Eye (tissue), 1 donor: ENCODE measurements at regions not wholly inside any gene's neighbourhood (a gene's known extent, or its start where the extent isn't known, plus 50 kb on each side); places are given as distances from the start of the nearest gene placed in this dataset.
A peak's percentile ranks its signal among the peaks of the same experiment; 100 is the strongest.
"Not testable (repeated sequence)": the region's sequence is repeated elsewhere in the genome, so short reads cannot be mapped to it uniquely, and the experiment has no call there.

Experiments used
- DNase-seq: peaks from one replicate; pipeline ENCODE4 v3.0.0-alpha.2; 2015

DNA sequence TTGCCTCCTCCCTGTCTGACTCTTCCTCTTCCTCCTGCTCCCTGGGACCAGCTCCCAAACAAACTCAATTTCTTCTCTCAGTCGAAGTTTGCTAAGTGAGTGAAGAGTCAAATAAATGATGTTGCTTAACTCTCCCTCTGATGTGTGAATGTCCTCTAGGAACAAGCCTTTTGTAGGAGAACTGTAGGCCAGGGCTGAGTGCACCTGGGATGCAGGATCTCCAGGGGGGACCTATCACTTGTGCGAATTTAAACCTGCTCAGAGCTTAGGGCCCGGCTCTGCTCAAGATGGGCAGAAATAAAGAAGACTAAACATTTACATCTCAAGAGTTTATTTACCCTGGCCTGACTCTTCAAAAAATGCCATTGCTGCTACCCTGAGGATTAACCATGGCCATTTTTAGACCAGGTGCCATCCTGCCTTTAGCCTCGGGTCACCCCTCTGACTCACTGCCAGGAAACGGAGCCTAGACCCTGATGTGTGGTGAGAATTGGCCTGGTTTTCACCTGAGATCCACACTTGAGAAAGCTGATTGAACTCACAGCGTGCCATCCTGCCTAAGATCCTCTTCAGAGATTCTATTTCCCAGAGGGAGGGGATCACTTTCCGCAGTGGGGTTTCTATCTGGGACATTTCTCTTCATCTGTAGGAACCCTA, 63.6 kb upstream of the CD93 start:
- no peak for DNase-seq

- DNase-seq: no peak
Measured at GRCh38 chr20:23148731-23149570, 62.8 kb upstream of the CD93 start.

DNA sequence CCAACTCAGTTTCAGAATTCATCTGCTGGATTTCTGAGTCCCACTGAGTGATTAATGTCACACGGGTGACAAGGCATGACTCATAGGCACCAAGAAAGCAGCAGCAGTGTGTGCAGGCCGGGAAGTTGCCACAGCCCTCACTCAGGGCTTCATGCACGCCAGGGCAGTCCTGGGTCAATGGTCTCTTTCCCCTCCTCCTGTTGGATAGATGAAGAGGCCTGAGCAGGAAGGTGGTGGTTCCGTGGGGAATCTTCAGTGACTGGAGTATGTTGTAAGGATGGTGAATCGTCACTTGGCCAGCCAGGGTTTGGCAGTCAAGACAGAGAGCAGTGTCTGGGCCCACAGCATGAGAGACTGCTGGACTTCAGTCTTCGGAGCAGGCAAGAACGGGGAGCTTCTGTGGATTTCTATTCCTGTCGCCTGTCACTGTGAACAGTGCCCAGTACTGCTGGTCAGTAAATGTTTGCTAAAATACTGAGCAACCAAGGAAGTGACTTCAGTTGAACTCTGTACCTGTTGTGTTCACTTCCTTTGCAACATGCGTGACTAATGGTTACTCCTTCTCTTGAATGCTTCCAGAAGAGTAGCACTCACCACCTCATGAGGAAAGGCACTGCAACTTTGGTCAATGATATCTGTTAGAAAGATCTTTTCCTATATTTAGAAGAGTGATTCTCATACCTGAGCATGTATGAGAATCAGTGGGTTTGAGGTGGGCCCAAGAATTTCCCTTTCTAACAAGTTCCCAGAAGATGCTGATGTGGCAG, 62.0 kb upstream of the CD93 start:
- DNase-seq: no peak

GRCh38 chr20:23147647-23147963, 61.5 kb upstream of the CD93 start:
- no peak for DNase-seq

- no peak for DNase-seq
Measured at GRCh38 chr20:23146857-23147637, 60.9 kb upstream of the CD93 start.

DNA sequence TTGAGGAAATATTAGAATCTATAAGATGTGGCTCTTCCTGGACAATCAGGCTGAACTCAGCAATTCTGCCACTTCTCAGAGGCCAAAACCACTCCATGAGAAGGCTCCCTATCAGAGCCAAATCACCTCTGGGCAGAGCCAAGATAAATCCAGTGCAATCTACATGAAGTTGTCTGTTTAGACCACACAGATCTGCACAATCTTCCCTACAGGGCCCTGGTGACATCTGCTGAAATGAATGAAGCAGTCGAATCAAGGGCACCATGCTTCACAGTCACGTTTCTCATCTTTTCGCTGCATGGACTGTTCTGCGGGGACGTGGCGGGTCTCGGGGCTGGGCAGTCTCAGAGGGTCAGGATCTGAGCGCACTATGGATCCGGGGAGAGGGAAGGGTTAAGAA, 60.1 kb upstream of the CD93 start:
- no peak for DNase-seq

DNA sequence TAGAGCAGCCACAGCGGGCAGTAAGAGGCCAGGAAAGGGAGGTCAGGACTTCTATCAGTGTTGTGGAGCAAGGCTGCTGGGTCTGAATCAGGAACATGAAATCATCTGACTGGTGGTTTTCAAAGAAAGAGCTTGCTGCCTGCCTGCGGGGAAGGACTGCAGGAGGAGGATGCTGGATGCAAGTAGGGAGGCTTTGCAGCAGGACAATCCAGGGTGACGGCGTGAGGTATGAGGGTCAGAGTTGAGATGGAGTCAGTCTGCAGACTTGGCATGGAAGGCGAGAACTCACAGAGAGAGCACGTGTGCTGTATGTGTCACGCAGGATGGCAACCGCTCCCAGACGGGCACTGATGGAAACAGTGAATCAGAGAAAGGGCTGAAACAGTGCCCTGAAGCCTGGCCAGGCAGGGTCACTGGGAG, 59.2 kb upstream of the CD93 start:
- peak; percentile 57 for DNase-seq

GRCh38 chr20:23144856-23145255, 58.7 kb upstream of the CD93 start:
- no peak for DNase-seq

DNA sequence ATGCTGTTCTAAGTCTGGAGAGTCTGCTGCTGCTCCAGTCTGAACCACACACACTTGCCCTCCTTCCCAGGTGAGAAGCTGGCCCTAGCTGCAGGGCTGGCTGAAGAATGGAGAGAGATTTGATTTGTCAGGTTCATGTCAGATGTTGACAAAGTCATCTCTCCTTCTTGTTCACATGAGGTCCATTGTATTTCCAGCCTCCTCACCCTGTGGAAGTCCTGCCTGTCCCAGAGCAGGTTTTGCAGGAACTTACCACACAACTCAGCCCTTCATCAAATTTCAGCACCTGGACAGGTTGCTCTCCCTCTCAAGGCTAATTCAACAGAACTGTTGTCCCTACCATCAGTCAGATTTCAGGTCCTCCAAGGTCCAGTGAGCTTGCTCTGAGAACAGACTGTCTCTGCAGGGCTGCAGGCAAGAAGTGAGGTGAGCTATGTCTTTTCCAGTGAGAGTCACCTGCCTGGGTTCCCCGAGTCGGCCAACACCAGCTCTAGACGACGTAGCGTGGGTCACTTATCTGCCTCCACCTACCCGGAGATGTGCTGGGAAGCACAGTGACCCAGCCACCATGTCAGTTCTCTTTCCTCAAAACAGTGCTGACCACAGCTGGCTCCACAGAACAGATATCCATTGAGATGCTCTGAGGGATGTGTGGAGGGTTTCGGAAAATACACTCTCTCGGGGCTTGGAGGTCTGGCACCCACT, 58.0 kb upstream of the CD93 start:
- DNase-seq: no peak

GRCh38 chr20:23143098-23143497, 57.0 kb upstream of the CD93 start:
- DNase-seq: no peak

- DNase-seq: no peak
Measured at GRCh38 chr20:23142162-23143050, 56.3 kb upstream of the CD93 start.

DNA sequence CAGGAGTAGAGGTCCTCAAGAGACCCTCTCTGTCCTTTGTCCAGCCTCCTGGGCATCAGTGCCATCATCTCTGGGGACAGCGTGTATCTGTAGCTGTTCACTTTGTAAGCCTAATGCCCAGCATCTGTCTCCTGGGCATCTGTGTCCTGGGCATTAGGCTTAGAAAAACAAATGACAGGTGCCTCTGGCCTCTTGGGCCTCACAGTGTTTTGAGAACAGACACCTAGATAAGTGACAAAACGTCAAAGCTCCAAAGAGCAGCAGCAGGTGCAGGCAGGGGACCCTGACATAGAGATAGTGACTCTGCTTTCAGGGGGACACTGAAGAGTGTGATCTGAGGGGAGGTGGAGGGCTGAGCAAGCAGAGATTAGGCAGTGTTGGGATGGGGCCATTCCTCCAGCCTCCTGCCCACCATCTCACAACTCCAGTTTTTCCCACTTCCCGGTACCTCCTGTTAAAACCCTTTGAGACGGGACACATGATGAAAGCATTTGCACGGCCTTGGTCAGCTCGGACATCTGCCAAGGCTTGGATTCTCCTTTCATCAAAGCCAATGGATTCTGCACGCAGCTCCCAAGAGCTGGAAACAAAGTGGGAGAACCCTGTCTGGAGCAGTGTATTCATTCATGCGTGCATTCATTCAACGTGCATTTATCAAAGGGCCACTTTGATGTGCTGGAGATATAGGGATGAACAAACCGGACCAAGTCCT, 55.5 kb upstream of the CD93 start:
- DNase-seq: no peak

- DNase-seq: no peak
Measured at GRCh38 chr20:23140991-23141390, 54.9 kb upstream of the CD93 start.

- not testable (repeated sequence) for DNase-seq
Measured at GRCh38 chr20:23139984-23140383, 53.9 kb upstream of the CD93 start.

DNA sequence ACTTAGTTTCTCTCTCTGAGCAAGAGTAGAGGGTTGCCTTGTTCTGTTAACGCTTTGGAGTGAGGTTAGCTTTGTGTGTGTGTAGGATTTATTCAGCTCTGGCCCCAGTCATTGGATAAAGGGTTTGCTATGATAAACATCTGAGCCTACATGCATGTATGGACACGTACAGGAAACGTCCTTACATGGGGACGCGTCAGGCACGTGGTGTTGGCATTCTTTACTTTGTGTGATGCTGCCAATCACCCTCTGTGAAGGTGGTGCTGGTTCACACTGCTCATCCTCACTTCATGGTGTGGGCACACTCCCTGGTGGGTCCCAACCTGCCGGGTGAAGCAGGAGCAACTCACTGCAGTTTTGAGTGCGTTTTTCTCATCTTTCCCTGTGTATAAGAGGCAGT, 53.4 kb upstream of the CD93 start:
- no peak for DNase-seq

- DNase-seq: no peak
Measured at GRCh38 chr20:23138682-23139081, 52.6 kb upstream of the CD93 start.

GRCh38 chr20:23138226-23138625, 52.1 kb upstream of the CD93 start:
- no peak for DNase-seq

DNA sequence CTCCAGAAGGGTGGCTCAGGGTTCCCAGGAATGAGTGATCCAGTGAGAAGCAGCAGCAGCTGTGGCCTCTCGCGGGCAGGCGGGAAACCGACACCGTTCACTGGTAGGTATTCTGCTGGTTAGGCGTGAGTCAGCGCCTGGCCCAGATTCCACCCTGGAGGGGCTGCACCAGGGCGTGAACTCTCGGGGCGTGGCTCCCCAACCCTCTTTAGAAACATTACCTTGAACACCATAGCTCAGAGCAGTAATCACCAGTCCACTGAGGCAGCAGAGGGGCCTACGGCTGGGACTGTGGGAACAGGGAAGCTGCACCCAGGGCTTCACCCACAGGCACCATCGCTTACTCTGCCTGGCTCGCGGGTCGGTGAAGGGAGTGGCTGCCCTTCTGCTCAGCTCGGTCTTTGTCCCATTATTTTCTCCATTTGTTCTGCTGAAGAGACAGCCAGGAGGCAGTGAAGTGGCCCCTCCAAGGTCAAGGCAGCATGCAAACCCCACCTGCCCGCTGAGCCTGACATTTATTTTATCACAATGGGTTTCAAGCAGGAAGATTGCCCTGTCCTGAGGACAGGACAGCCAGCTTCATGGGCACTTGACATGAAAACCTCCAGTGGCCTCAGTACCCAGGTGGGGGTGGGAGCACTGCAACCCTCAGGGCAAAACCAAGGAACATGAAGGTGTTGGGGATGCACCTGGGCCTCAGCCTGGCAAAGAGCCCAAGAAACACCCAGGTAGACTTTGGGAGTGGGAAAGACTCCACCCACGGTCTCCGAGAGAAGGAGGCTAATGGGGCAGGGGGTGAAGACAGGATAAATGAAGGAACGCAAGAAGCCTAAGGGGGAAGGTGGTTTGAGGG, 51.0 kb upstream of the CD93 start:
- no peak for DNase-seq
